WTC11 (cell line): ENCODE measurements at regions not wholly inside any gene's neighbourhood (a gene's known extent, or its start where the extent isn't known, plus 50 kb on each side); places are given as distances from the start of the nearest gene placed in this dataset.

Experiments used
- ATF2 ChIP-seq: sonication (generic); formaldehyde crosslinking; IDR thresholded peaks from 2 replicates; pipeline ENCODE4 v1.8.1; 2022; ENCODE audit warnings: low read depth, missing genetic modification reagents, borderline replicate concordance
- CTCF ChIP-seq: fragments of 200-600 bp; IDR thresholded peaks from 2 replicates; pipeline ENCODE4 v1.8.0; 2022; ENCODE audit warnings: antibody characterized with exemption
- E2F1 ChIP-seq: sonication (generic); formaldehyde crosslinking; IDR thresholded peaks from 2 replicates; pipeline ENCODE4 v1.8.0; 2022; ENCODE audit warnings: mild to moderate bottlenecking, missing genetic modification reagents
- FOXJ3 ChIP-seq: sonication (generic); formaldehyde crosslinking; IDR thresholded peaks from 2 replicates; pipeline ENCODE4 v1.9.0; 2021; ENCODE audit warnings: missing genetic modification reagents, mild to moderate bottlenecking, borderline replicate concordance
- HMGXB4 ChIP-seq: sonication (generic); formaldehyde crosslinking; IDR thresholded peaks from 2 replicates; pipeline ENCODE4 v1.8.1; 2023; ENCODE audit warnings: mild to moderate bottlenecking, moderate library complexity, missing genetic modification reagents
- JUN ChIP-seq: sonication (generic); formaldehyde crosslinking; IDR thresholded peaks from 2 replicates; pipeline ENCODE4 v1.8.0; 2023; ENCODE audit warnings: mild to moderate bottlenecking, missing genetic modification reagents
- MLX ChIP-seq: sonication (generic); formaldehyde crosslinking; IDR thresholded peaks from 2 replicates; pipeline ENCODE4 v1.8.1; 2023; ENCODE audit warnings: mild to moderate bottlenecking, missing genetic modification reagents, moderate library complexity
- NFE2L1 ChIP-seq: sonication (generic); formaldehyde crosslinking; IDR thresholded peaks from 2 replicates; pipeline ENCODE4 v1.8.1; 2023; ENCODE audit warnings: missing genetic modification reagents
- NR1H2 ChIP-seq: sonication (generic); formaldehyde crosslinking; IDR thresholded peaks from 2 replicates; pipeline ENCODE4 v1.9.0; 2021; ENCODE audit warnings: mild to moderate bottlenecking, moderate library complexity, missing genetic modification reagents
- NR3C1 ChIP-seq: sonication (generic); formaldehyde crosslinking; conservative IDR thresholded peaks from 2 replicates; pipeline ENCODE4 v1.8.1; 2023; ENCODE audit warnings: low read depth, mild to moderate bottlenecking, missing genetic modification reagents
- TEAD4 ChIP-seq: sonication (generic); formaldehyde crosslinking; IDR thresholded peaks from 2 replicates; pipeline ENCODE4 v1.8.0; 2022; ENCODE audit warnings: mild to moderate bottlenecking, missing genetic modification reagents
- USF2 ChIP-seq: sonication (generic); formaldehyde crosslinking; IDR thresholded peaks from 2 replicates; pipeline ENCODE4 v1.8.1; 2023; ENCODE audit warnings: mild to moderate bottlenecking, missing genetic modification reagents, moderate library complexity
- ZBTB21 ChIP-seq: sonication (generic); formaldehyde crosslinking; IDR thresholded peaks from 2 replicates; pipeline ENCODE4 v1.8.1; 2023; ENCODE audit warnings: mild to moderate bottlenecking, missing genetic modification reagents, borderline replicate concordance

GRCh38 chr7:119105381-119105780 is 880.9 kb downstream of the ANKRD7 start:
- TF ChIP-seq CTCF = no peak
- no peak for TF ChIP-seq ATF2
- TF ChIP-seq JUN = no peak
- no peak for TF ChIP-seq NR1H2 (CRISPR knock-in tag)
- no peak for TF ChIP-seq USF2 (CRISPR knock-in tag)
- TF ChIP-seq E2F1 (CRISPR knock-in tag) = no peak
- TF ChIP-seq MLX (CRISPR knock-in tag) = no peak
- TF ChIP-seq FOXJ3 (CRISPR knock-in tag) = no peak
- no peak for TF ChIP-seq ZBTB21 (CRISPR knock-in tag)
- no peak for TF ChIP-seq HMGXB4 (CRISPR knock-in tag)
- TF ChIP-seq NFE2L1 (CRISPR knock-in tag) = no peak
- TF ChIP-seq NR3C1 (CRISPR knock-in tag) = no peak
- TF ChIP-seq TEAD4 (CRISPR knock-in tag) = no peak
